HEK293T (cell line): ENCODE measurements at regions not wholly inside any gene's neighbourhood (a gene's known extent, or its start where the extent isn't known, plus 50 kb on each side); places are given as distances from the start of the nearest gene placed in this dataset.

Experiments
- FOXK2 ChIP-seq: fragments of 450-650 bp; IDR thresholded peaks from 2 replicates; pipeline ENCODE4 v1.6.1; 2016; ENCODE audit warnings: mild to moderate bottlenecking
- FOXM1 ChIP-seq: fragments of 450-650 bp; IDR thresholded peaks from 2 replicates; pipeline ENCODE4 v1.6.1; 2017; ENCODE audit warnings: mild to moderate bottlenecking, borderline replicate concordance
- HDGF ChIP-seq: fragments of 450-650 bp; IDR thresholded peaks from 2 replicates; pipeline ENCODE4 v1.6.1; 2017; ENCODE audit warnings: antibody characterized with exemption, borderline replicate concordance
- TF ChIP-seq, protein P1 (sequence below): fragments of 450-650 bp; IDR thresholded peaks from 2 replicates; pipeline ENCODE4 v1.6.1; 2016

GRCh38 chr9:22976454-22976853 lies 529.8 kb downstream of the DMRTA1 start:
- TF ChIP-seq HDGF (no peak), FOXK2 (no peak), FOXM1 (no peak)
- TF ChIP-seq, protein P1, sequence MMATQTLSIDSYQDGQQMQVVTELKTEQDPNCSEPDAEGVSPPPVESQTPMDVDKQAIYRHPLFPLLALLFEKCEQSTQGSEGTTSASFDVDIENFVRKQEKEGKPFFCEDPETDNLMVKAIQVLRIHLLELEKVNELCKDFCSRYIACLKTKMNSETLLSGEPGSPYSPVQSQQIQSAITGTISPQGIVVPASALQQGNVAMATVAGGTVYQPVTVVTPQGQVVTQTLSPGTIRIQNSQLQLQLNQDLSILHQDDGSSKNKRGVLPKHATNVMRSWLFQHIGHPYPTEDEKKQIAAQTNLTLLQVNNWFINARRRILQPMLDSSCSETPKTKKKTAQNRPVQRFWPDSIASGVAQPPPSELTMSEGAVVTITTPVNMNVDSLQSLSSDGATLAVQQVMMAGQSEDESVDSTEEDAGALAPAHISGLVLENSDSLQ: no peak
